OCI-LY7 (cell line): ENCODE measurements at regions not wholly inside any gene's neighbourhood (a gene's known extent, or its start where the extent isn't known, plus 50 kb on each side); places are given as distances from the start of the nearest gene placed in this dataset.

ENCODE experiments used
- BruUV-seq: library from RNA; stranded (reverse); fragments of 400-500 nt; replicated peaks from 2 replicates; lab custom pipeline; 2021; lab: Mats Ljungman, UMichigan
- CTCF ChIA-PET: fragments of 300-600 bp; sonication (Branson Sonifier 250); formaldehyde crosslinking; loops from one replicate; lab custom pipeline; 2022; ENCODE audit warnings: antibody characterized with exemption; ENCODE audit not compliant: unreplicated experiment; lab: Charles Lee
- POLR2A ChIA-PET: fragments of 300-600 bp; sonication (Branson Sonifier 250); formaldehyde crosslinking; loops from one replicate; lab custom pipeline; 2022; ENCODE audit warnings: antibody characterized with exemption; lab: Charles Lee
- DNase-seq: peaks from one replicate; pipeline ENCODE4 v3.0.0-alpha.2; 2015; ENCODE audit warnings: low spot score
- H2AFZ ChIP-seq: fragments of 200-600 bp; sonication (generic), shearing (Covaris generic); 2 replicates; pipeline ENCODE4 v1.6.1; 2014; ENCODE audit warnings: mild to moderate bottlenecking, antibody characterized with exemption, low read length, moderate library complexity
- H3K27ac ChIP-seq: fragments of 200-600 bp; sonication (generic); 2 replicates; pipeline ENCODE4 v1.5.1; 2014; ENCODE audit warnings: mixed run types, low read depth, mild to moderate bottlenecking, moderate library complexity, low read length, inconsistent platforms; ENCODE audit not compliant: poor library complexity, severe bottlenecking
- H3K36me3 ChIP-seq: fragments of 200-600 bp; sonication (generic); 2 replicates; pipeline ENCODE4 v1.6.1; 2014; ENCODE audit warnings: mild to moderate bottlenecking, antibody characterized with exemption, low read length, moderate library complexity, mixed read lengths; ENCODE audit not compliant: insufficient read depth
- H3K4me1 ChIP-seq: fragments of 200-600 bp; sonication (generic); 2 replicates; pipeline ENCODE4 v1.5.1; 2014; ENCODE audit warnings: mild to moderate bottlenecking, low read length; ENCODE audit not compliant: insufficient read depth, poor library complexity, severe bottlenecking
- H3K4me2 ChIP-seq: fragments of 200-600 bp; sonication (generic); 2 replicates; pipeline ENCODE4 v1.6.1; 2014; ENCODE audit warnings: mild to moderate bottlenecking, low read length
- H3K4me3 ChIP-seq: fragments of 200-600 bp; sonication (generic); 2 replicates; pipeline ENCODE4 v1.5.1; 2014; ENCODE audit warnings: mild to moderate bottlenecking, low read depth, low read length; ENCODE audit not compliant: poor library complexity, severe bottlenecking
- H3K79me2 ChIP-seq: fragments of 200-600 bp; sonication (generic); 2 replicates; pipeline ENCODE4 v1.6.1; 2016; ENCODE audit warnings: low read depth, mild to moderate bottlenecking, low read length, moderate library complexity, mixed read lengths; ENCODE audit not compliant: insufficient read depth
- H3K9me2 ChIP-seq: fragments of 200-600 bp; sonication (generic); 2 replicates; pipeline ENCODE4 v1.6.1; 2016; ENCODE audit warnings: mild to moderate bottlenecking, low read length, mixed read lengths; ENCODE audit not compliant: insufficient read depth
- H3K9me3 ChIP-seq: fragments of 200-600 bp; sonication (generic); 2 replicates; pipeline ENCODE4 v1.6.1; 2014; ENCODE audit warnings: mild to moderate bottlenecking, mixed run types, low read length, mixed read lengths
- H4K20me1 ChIP-seq: fragments of 200-600 bp; sonication (generic); 2 replicates; pipeline ENCODE4 v1.6.1; 2014; ENCODE audit warnings: mild to moderate bottlenecking, antibody characterized with exemption, low read length, moderate library complexity, mixed read lengths; ENCODE audit not compliant: insufficient read depth
- CTCF ChIP-seq: fragments of 200-600 bp; sonication (generic); conservative IDR thresholded peaks from 2 replicates; pipeline ENCODE4 v1.5.1; 2014; ENCODE audit warnings: mild to moderate bottlenecking, antibody characterized with exemption, low read length, moderate library complexity, mixed read lengths
- EZH2phosphoT487 ChIP-seq: fragments of 200-600 bp; sonication (generic); IDR thresholded peaks from 2 replicates; pipeline ENCODE4 v1.6.1; 2018; ENCODE audit warnings: low read depth, borderline replicate concordance, mild to moderate bottlenecking, mixed run types, antibody characterized with exemption, low read length, moderate library complexity, mixed read lengths
- intact Hi-C: fragments of 100-400 bp; cut with micrococcal nuclease; formaldehyde crosslinking; loops from one replicate; pipeline ENCODE4 v1.10.0; 2022; ENCODE audit not compliant: unreplicated experiment

GRCh38 chr14:28626780-28627179 is 139.8 kb upstream of the FOXG1 start:
- H3K36me3 ChIP-seq = no peaks in the 10 kb centered on the region
- no peaks in the 10 kb centered on the region for H3K79me2 ChIP-seq
- H4K20me1 ChIP-seq = no peaks in the 10 kb centered on the region
- intact Hi-C loops = no loop called here
- TF ChIP-seq CTCF (no peak), EZH2phosphoT487 (no peak)
- no peak overlapping the region for H3K27ac ChIP-seq
- CTCF ChIA-PET = no interaction called here
- 0 out of 2 replicates have a peak, but pooled peaks cover 4% of the 10 kb centered on the region for H3K9me3 ChIP-seq
- DNase-seq = no peak
- POLR2A ChIA-PET = no interaction called here
- no peak overlapping the region for H2AFZ ChIP-seq
- no peaks in the 10 kb centered on the region for H3K4me1 ChIP-seq
- no peak overlapping the region for H3K4me3 ChIP-seq
- H3K4me2 ChIP-seq = no peak overlapping the region
- no TSS peak for BruUV-seq
- H3K9me2 ChIP-seq = no peaks in the 10 kb centered on the region

- Histone ChIP-seq H3K27ac (no peak overlapping the region), H3K4me1 (no peaks in the 10 kb centered on the region), H3K9me2 (no peaks in the 10 kb centered on the region), H3K36me3 (no peaks in the 10 kb centered on the region), H4K20me1 (no peaks in the 10 kb centered on the region), H3K79me2 (no peaks in the 10 kb centered on the region), H3K4me3 (no peak overlapping the region), H3K9me3 (0 out of 2 replicates have a peak, but pooled peaks cover 4% of the 10 kb centered on the region), H3K4me2 (no peak overlapping the region), H2AFZ (no peak overlapping the region)
- POLR2A ChIA-PET = no interaction called here
- intact Hi-C loops = no loop called here
- TF ChIP-seq CTCF (no peak), EZH2phosphoT487 (no peak)
- BruUV-seq = no TSS peak
- DNase-seq = no peak
- CTCF ChIA-PET = no interaction called here
Observed at GRCh38 chr14:28629328-28630004, 137.1 kb upstream of the FOXG1 start.

GRCh38 chr14:28630100-28630499 is 136.5 kb upstream of the FOXG1 start:
- BruUV-seq = no TSS peak

More at GRCh38 chr14:28630100-28630499, 136.5 kb upstream of the FOXG1 start:
- Histone ChIP-seq H3K4me3 (no peak overlapping the region), H3K9me2 (no peaks in the 10 kb centered on the region), H2AFZ (no peak overlapping the region), H3K4me2 (no peak overlapping the region), H3K36me3 (no peaks in the 10 kb centered on the region), H3K9me3 (0 out of 2 replicates have a peak, but pooled peaks cover 4% of the 10 kb centered on the region), H3K79me2 (no peaks in the 10 kb centered on the region), H3K27ac (no peak overlapping the region), H4K20me1 (no peaks in the 10 kb centered on the region), H3K4me1 (no peaks in the 10 kb centered on the region)
- DNase-seq = no peak
- ChIA-PET POLR2A (no interaction called here), CTCF (no interaction called here)
- TF ChIP-seq CTCF (no peak), EZH2phosphoT487 (no peak)
- intact Hi-C loops = no loop called here
